ENCODE measurements at regions not wholly inside any gene's neighbourhood (a gene's known extent, or its start where the extent isn't known, plus 50 kb on each side); places are given as distances from the start of the nearest gene placed in this dataset.

GRCh38 chr11:115780646-115781362 lies 276.6 kb upstream of the CADM1 start:
- Mint-ChIP-seq H3K4me3 (no peak overlapping the region), H3K4me1 (ENCODE audit: low read depth in 2 of 2) (no peaks in the 10 kb centered on the region), H3K36me3 (no peaks in the 10 kb centered on the region), H3K27me3 (no peaks in the 10 kb centered on the region), H3K9me3 (no peaks in the 10 kb centered on the region), H3K27ac (no peak overlapping the region)
- DNase-seq (ENCODE audit: low spot score), result no peak
- no peak for ATAC-seq

- H3K9me3 Mint-ChIP-seq, result no peaks in the 10 kb centered on the region
- ATAC-seq, result no peak
- no peak overlapping the region for H3K27ac Mint-ChIP-seq
- H3K4me1 Mint-ChIP-seq (ENCODE audit: low read depth in 2 of 2), result no peaks in the 10 kb centered on the region
- DNase-seq (ENCODE audit: low spot score), result no peak
- H3K4me3 Mint-ChIP-seq, result no peak overlapping the region
- H3K27me3 Mint-ChIP-seq, result peaks cover 0 to 2% of the 10 kb centered on the region in 2 donors
- H3K36me3 Mint-ChIP-seq, result no peaks in the 10 kb centered on the region
Measured at GRCh38 chr11:115778928-115779650, 274.9 kb upstream of the CADM1 start.

GRCh38 chr11:115776916-115777315 lies 272.7 kb upstream of the CADM1 start:
- no peaks in the 10 kb centered on the region for H3K9me3 Mint-ChIP-seq
- DNase-seq (ENCODE audit: low spot score) (no peak), ATAC-seq (no peak)
- no peaks in the 10 kb centered on the region for H3K36me3 Mint-ChIP-seq
- no peaks in the 10 kb centered on the region for H3K4me1 Mint-ChIP-seq (ENCODE audit: low read depth in 2 of 2)
- H3K4me3 Mint-ChIP-seq, result no peak overlapping the region
- no peak overlapping the region for H3K27ac Mint-ChIP-seq
- H3K27me3 Mint-ChIP-seq, result peaks cover 0 to 2% of the 10 kb centered on the region in 2 donors

- Mint-ChIP-seq H3K27me3 (peaks cover 2 to 8% of the 10 kb centered on the region in 2 donors), H3K9me3 (no peaks in the 10 kb centered on the region), H3K4me3 (no peak overlapping the region), H3K36me3 (no peaks in the 10 kb centered on the region), H3K27ac (no peak overlapping the region), H3K4me1 (ENCODE audit: low read depth in 2 of 2) (no peaks in the 10 kb centered on the region)
- no peak for DNase-seq (ENCODE audit: low spot score)
- ATAC-seq, result no peak
Measured at GRCh38 chr11:115775846-115776245, 271.6 kb upstream of the CADM1 start.

- Mint-ChIP-seq H3K27me3 (peaks cover 2 to 17% of the 10 kb centered on the region in 2 donors), H3K27ac (no peak overlapping the region), H3K4me3 (no peak overlapping the region), H3K36me3 (no peaks in the 10 kb centered on the region), H3K9me3 (no peaks in the 10 kb centered on the region), H3K4me1 (ENCODE audit: low read depth in 2 of 2) (no peaks in the 10 kb centered on the region)
- no peak for ATAC-seq
- no peak for DNase-seq (ENCODE audit: low spot score)
Measured at GRCh38 chr11:115774756-115775155, 270.5 kb upstream of the CADM1 start.

- no peaks in the 10 kb centered on the region for H3K4me1 Mint-ChIP-seq (ENCODE audit: low read depth in 2 of 2)
- no peak for ATAC-seq
- H3K27me3 Mint-ChIP-seq, result peaks cover 0 to 26% of the 10 kb centered on the region in 2 donors
- H3K36me3 Mint-ChIP-seq, result no peaks in the 10 kb centered on the region
- H3K4me3 Mint-ChIP-seq, result no peak overlapping the region
- no peak for DNase-seq (ENCODE audit: low spot score)
- H3K27ac Mint-ChIP-seq, result no peak overlapping the region
- H3K9me3 Mint-ChIP-seq, result peaks cover 3% of the 10 kb centered on the region
Measured at GRCh38 chr11:115769891-115770290, 265.7 kb upstream of the CADM1 start.

GRCh38 chr11:115767883-115768282 lies 263.7 kb upstream of the CADM1 start:
- DNase-seq (ENCODE audit: low spot score) (no peak), ATAC-seq (no peak)
- peaks cover 3% of the 10 kb centered on the region for H3K9me3 Mint-ChIP-seq
- H3K27me3 Mint-ChIP-seq, result peaks cover 0 to 26% of the 10 kb centered on the region in 2 donors
- no peak overlapping the region for H3K27ac Mint-ChIP-seq
- no peaks in the 10 kb centered on the region for H3K4me1 Mint-ChIP-seq (ENCODE audit: low read depth in 2 of 2)
- no peak overlapping the region for H3K4me3 Mint-ChIP-seq
- no peaks in the 10 kb centered on the region for H3K36me3 Mint-ChIP-seq

- Mint-ChIP-seq H3K27me3 (peaks cover 0 to 26% of the 10 kb centered on the region in 2 donors), H3K27ac (no peak overlapping the region), H3K4me3 (no peak overlapping the region), H3K9me3 (peaks cover 3% of the 10 kb centered on the region), H3K4me1 (ENCODE audit: low read depth in 2 of 2) (no peaks in the 10 kb centered on the region), H3K36me3 (no peaks in the 10 kb centered on the region)
- no peak for ATAC-seq
- DNase-seq (ENCODE audit: low spot score), result no peak
Measured at GRCh38 chr11:115767047-115767802, 263.0 kb upstream of the CADM1 start.

GRCh38 chr11:115766561-115766960 lies 262.3 kb upstream of the CADM1 start:
- DNase-seq (ENCODE audit: low spot score) (no peak), ATAC-seq (no peak)
- Mint-ChIP-seq H3K36me3 (no peaks in the 10 kb centered on the region), H3K9me3 (peaks cover 3% of the 10 kb centered on the region), H3K27me3 (peaks cover 0 to 25% of the 10 kb centered on the region in 2 donors), H3K27ac (no peak overlapping the region), H3K4me3 (no peak overlapping the region), H3K4me1 (ENCODE audit: low read depth in 2 of 2) (no peaks in the 10 kb centered on the region)

- DNase-seq (ENCODE audit: low spot score), result no peak
- ATAC-seq, result no peak
- Mint-ChIP-seq H3K4me3 (no peak overlapping the region), H3K27me3 (peaks cover under 1 to 18% of the 10 kb centered on the region in 2 donors), H3K4me1 (ENCODE audit: low read depth in 2 of 2) (peaks cover 0 to under 1% of the 10 kb centered on the region in 2 donors), H3K9me3 (peaks cover 3% of the 10 kb centered on the region), H3K27ac (no peak overlapping the region), H3K36me3 (no peaks in the 10 kb centered on the region)
Measured at GRCh38 chr11:115765803-115766239, 261.6 kb upstream of the CADM1 start.

- DNase-seq (ENCODE audit: low spot score) (no peak), ATAC-seq (no peak)
- Mint-ChIP-seq H3K27me3 (peaks cover 5 to 9% of the 10 kb centered on the region in 2 donors), H3K4me3 (no peak overlapping the region), H3K36me3 (no peaks in the 10 kb centered on the region), H3K9me3 (peaks cover 3% of the 10 kb centered on the region), H3K27ac (no peak overlapping the region), H3K4me1 (ENCODE audit: low read depth in 2 of 2) (peaks cover 0 to 4% of the 10 kb centered on the region in 2 donors)
Measured at GRCh38 chr11:115764176-115764575, 260.0 kb upstream of the CADM1 start.

GRCh38 chr11:115761817-115762216 lies 257.6 kb upstream of the CADM1 start:
- Mint-ChIP-seq H3K9me3 (no peaks in the 10 kb centered on the region), H3K27me3 (peaks cover 14 to 24% of the 10 kb centered on the region in 2 donors), H3K4me1 (ENCODE audit: low read depth in 2 of 2) (peaks cover 0 to 4% of the 10 kb centered on the region in 2 donors), H3K4me3 (no peak overlapping the region), H3K36me3 (no peaks in the 10 kb centered on the region), H3K27ac (no peak overlapping the region)
- DNase-seq (ENCODE audit: low spot score) (no peak), ATAC-seq (no peak)

GRCh38 chr11:115761348-115761747 lies 257.1 kb upstream of the CADM1 start:
- peaks cover 0 to 4% of the 10 kb centered on the region in 2 donors for H3K4me1 Mint-ChIP-seq (ENCODE audit: low read depth in 2 of 2)
- no peak for ATAC-seq
- H3K27me3 Mint-ChIP-seq, result peaks cover 14 to 28% of the 10 kb centered on the region in 2 donors
- no peaks in the 10 kb centered on the region for H3K36me3 Mint-ChIP-seq
- no peaks in the 10 kb centered on the region for H3K9me3 Mint-ChIP-seq
- no peak for DNase-seq (ENCODE audit: low spot score)
- H3K4me3 Mint-ChIP-seq, result no peak overlapping the region
- no peak overlapping the region for H3K27ac Mint-ChIP-seq

Data from natural killer cell treated with Interleukin-12 subunit alpha and Interleukin-12 subunit beta and Interleukin-15 and Interleukin-18, amount 100 ng/mL, for 72 hours (primary cell).